Astrocyte (in vitro differentiated cells and primary cell): ENCODE measurements at regions not wholly inside any gene's neighbourhood (a gene's known extent, or its start where the extent isn't known, plus 50 kb on each side); places are given as distances from the start of the nearest gene placed in this dataset.

ENCODE experiments used
- DNase-seq: peaks from one replicate; pipeline ENCODE4 v3.0.0-alpha.2; 2010; ENCODE audit warnings: low read depth
- FAIRE-seq: peaks from 2 replicates; lab custom pipeline; 2011; peaks lifted over from hg19 to GRCh38; lab: Jason Lieb, UNC
- H2AFZ ChIP-seq: 2 replicates; pipeline ENCODE4 v1.6.0; 2012; ENCODE audit warnings: low read depth, low read length, inconsistent platforms
- H3K27ac ChIP-seq: 2 replicates; pipeline ENCODE4 v1.5.1; 2011; ENCODE audit warnings: low read depth, low read length, inconsistent platforms
- H3K27me3 ChIP-seq: 2 replicates; pipeline ENCODE4 v1.6.0; 2011; ENCODE audit warnings: low read length, inconsistent platforms; ENCODE audit not compliant: insufficient read depth
- H3K36me3 ChIP-seq: 2 replicates; pipeline ENCODE4 v1.5.1; 2011; ENCODE audit warnings: low read length, inconsistent platforms; ENCODE audit not compliant: insufficient read depth
- H3K4me1 ChIP-seq: 2 replicates; pipeline ENCODE4 v1.5.1; 2011; ENCODE audit warnings: low read length, inconsistent platforms; ENCODE audit not compliant: insufficient read depth
- H3K4me2 ChIP-seq: 2 replicates; pipeline ENCODE4 v1.6.0; 2012; ENCODE audit warnings: low read length, inconsistent platforms
- H3K4me3 ChIP-seq: 2 replicates; pipeline ENCODE4 v1.5.1; 2011; ENCODE audit warnings: low read depth, mild to moderate bottlenecking, low read length, inconsistent platforms; ENCODE audit not compliant: insufficient read depth
- H3K79me2 ChIP-seq: 2 replicates; pipeline ENCODE4 v1.6.0; 2012; ENCODE audit warnings: mild to moderate bottlenecking, low read length, inconsistent platforms; ENCODE audit not compliant: insufficient read depth
- H3K9ac ChIP-seq: 2 replicates; pipeline ENCODE4 v1.6.0; 2012; ENCODE audit warnings: mild to moderate bottlenecking, low read length, inconsistent platforms
- H3K9me3 ChIP-seq: 2 replicates; pipeline ENCODE4 v1.5.1; 2012; ENCODE audit warnings: low read depth, mild to moderate bottlenecking, low read length, inconsistent platforms; ENCODE audit not compliant: insufficient read depth
- H4K20me1 ChIP-seq: 2 replicates; pipeline ENCODE4 v1.6.0; 2012; ENCODE audit warnings: low read length, inconsistent platforms; ENCODE audit not compliant: insufficient read depth
- H3K27ac Mint-ChIP-seq: one replicate; pipeline ENCODE4 v1.8.0; 2021; ENCODE audit warnings: mild to moderate bottlenecking, mixed read lengths; ENCODE audit not compliant: unreplicated experiment
- H3K27me3 Mint-ChIP-seq: one replicate; pipeline ENCODE4 v1.8.0; 2021; ENCODE audit warnings: low read depth, mixed read lengths; ENCODE audit not compliant: unreplicated experiment
- H3K36me3 Mint-ChIP-seq: one replicate; pipeline ENCODE4 v1.8.0; 2021; ENCODE audit warnings: low read depth, mixed read lengths; ENCODE audit not compliant: unreplicated experiment
- H3K4me1 Mint-ChIP-seq: one replicate; pipeline ENCODE4 v1.8.0; 2021; ENCODE audit warnings: low read depth, mixed read lengths; ENCODE audit not compliant: unreplicated experiment
- H3K4me3 Mint-ChIP-seq: one replicate; pipeline ENCODE4 v1.8.0; 2021; ENCODE audit warnings: mild to moderate bottlenecking, moderate library complexity, mixed read lengths; ENCODE audit not compliant: unreplicated experiment
- H3K9me3 Mint-ChIP-seq: one replicate; pipeline ENCODE4 v1.8.0; 2021; ENCODE audit warnings: mild to moderate bottlenecking, mixed read lengths; ENCODE audit not compliant: unreplicated experiment
- EZH2 ChIP-seq: IDR thresholded peaks from 2 replicates; pipeline ENCODE4 v1.6.1; 2012; ENCODE audit warnings: mild to moderate bottlenecking, low read length, inconsistent platforms; ENCODE audit not compliant: insufficient read depth
- TF ChIP-seq, protein P1 (sequence below): IDR thresholded peaks from 2 replicates; pipeline ENCODE4 v1.5.1; 2011; ENCODE audit warnings: low read depth, mild to moderate bottlenecking, inconsistent platforms, low read length, moderate library complexity; ENCODE audit not compliant: insufficient read depth

DNA sequence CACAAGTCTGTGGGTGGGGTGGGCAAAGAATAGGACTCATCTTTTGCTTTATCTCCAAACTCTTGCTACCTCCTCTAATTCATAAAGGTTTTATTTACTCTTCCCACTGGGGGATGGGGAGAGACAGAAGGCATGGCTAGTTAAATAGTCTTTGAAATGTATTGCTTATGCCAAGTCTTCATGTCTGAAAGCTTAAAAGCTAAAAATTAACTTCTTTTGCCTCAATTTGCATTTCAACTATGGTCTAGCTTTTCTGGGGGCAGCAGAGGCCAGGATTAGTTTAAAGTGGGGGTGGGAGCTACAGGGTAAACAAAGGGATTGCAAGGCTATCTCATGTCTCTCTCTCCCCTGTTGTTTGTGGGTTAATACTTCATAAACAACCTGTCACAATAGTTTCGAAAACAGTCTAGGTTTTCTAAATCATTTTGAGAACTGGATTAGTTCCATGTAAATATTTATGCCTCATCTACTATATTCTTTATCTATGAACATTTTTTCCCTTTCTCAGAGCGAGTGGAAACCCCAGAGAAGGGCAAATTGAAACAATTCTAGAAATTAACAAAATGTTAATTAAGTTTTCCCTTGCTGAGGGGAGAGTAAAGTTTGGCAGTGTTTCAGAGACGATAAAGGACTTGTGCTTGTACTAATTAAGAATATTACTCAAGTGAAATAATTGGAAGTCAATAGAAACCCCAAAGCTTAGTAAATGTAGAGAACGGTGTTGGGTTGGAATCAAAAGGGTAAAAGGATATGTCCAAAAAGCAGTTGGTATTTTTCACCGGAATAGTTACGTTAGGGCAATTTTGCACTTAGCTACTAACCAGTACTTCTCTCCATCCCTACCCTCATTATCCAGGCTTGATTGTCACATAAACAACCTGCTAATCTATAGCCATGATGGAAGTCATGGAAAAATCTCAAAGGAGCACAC, 182.2 kb downstream of the GIPC2 start:
- Mint-ChIP-seq H3K36me3 (no peaks in the 10 kb centered on the region), H3K4me3 (no peak overlapping the region), H3K27me3 (peaks cover 4% of the 10 kb centered on the region), H3K9me3 (no peaks in the 10 kb centered on the region), H3K4me1 (no peaks in the 10 kb centered on the region), H3K27ac (no peak overlapping the region)
- FAIRE-seq (no peak), DNase-seq (no peak)
- H2AFZ ChIP-seq: no peak overlapping the region
- no peaks in the 10 kb centered on the region for H3K27me3 ChIP-seq
- H3K79me2 ChIP-seq: no peaks in the 10 kb centered on the region
- no peak overlapping the region for H3K9ac ChIP-seq
- H3K27ac ChIP-seq: no peak overlapping the region
- no peak overlapping the region for H3K4me3 ChIP-seq
- H3K9me3 ChIP-seq: no peaks in the 10 kb centered on the region
- no peaks in the 10 kb centered on the region for H3K36me3 ChIP-seq
- H3K4me1 ChIP-seq: no peaks in the 10 kb centered on the region
- no peak for TF ChIP-seq EZH2
- TF ChIP-seq, protein P1, sequence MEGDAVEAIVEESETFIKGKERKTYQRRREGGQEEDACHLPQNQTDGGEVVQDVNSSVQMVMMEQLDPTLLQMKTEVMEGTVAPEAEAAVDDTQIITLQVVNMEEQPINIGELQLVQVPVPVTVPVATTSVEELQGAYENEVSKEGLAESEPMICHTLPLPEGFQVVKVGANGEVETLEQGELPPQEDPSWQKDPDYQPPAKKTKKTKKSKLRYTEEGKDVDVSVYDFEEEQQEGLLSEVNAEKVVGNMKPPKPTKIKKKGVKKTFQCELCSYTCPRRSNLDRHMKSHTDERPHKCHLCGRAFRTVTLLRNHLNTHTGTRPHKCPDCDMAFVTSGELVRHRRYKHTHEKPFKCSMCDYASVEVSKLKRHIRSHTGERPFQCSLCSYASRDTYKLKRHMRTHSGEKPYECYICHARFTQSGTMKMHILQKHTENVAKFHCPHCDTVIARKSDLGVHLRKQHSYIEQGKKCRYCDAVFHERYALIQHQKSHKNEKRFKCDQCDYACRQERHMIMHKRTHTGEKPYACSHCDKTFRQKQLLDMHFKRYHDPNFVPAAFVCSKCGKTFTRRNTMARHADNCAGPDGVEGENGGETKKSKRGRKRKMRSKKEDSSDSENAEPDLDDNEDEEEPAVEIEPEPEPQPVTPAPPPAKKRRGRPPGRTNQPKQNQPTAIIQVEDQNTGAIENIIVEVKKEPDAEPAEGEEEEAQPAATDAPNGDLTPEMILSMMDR: no peak
- H4K20me1 ChIP-seq: no peaks in the 10 kb centered on the region
- no peak overlapping the region for H3K4me2 ChIP-seq

DNA sequence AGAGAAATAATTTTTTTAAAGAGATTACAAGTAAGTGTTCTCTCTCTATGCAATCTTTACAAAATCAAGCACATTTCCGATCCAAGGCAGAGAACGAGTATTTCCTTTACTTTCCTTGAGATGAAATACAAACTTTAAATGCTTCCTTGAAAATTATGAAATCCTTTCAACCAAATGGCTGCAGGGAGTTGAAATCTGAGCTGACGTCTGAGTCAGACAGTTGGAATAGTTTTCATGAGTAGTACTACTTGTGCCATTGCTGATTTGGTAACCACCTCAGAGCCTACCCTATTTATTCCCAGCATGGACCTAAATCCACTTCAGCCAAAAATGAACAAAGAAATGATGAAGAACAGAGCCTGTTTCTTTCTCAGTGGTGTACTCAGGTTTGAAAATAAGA, 183.6 kb downstream of the GIPC2 start:
- Histone ChIP-seq H3K9me3 (no peaks in the 10 kb centered on the region), H3K27ac (no peak overlapping the region), H2AFZ (no peak overlapping the region), H3K4me3 (no peak overlapping the region), H4K20me1 (no peaks in the 10 kb centered on the region), H3K4me2 (no peak overlapping the region), H3K27me3 (no peaks in the 10 kb centered on the region), H3K9ac (no peak overlapping the region), H3K36me3 (no peaks in the 10 kb centered on the region), H3K79me2 (no peaks in the 10 kb centered on the region), H3K4me1 (no peaks in the 10 kb centered on the region)
- no peaks in the 10 kb centered on the region for H3K4me1 Mint-ChIP-seq
- H3K27me3 Mint-ChIP-seq: peaks cover 7% of the 10 kb centered on the region
- DNase-seq: peak; percentile 60
- TF ChIP-seq EZH2: no peak
- peak; percentile 45 for FAIRE-seq
- H3K9me3 Mint-ChIP-seq: no peaks in the 10 kb centered on the region
- no peak overlapping the region for H3K4me3 Mint-ChIP-seq
- no peaks in the 10 kb centered on the region for H3K36me3 Mint-ChIP-seq
- H3K27ac Mint-ChIP-seq: no peak overlapping the region

DNA sequence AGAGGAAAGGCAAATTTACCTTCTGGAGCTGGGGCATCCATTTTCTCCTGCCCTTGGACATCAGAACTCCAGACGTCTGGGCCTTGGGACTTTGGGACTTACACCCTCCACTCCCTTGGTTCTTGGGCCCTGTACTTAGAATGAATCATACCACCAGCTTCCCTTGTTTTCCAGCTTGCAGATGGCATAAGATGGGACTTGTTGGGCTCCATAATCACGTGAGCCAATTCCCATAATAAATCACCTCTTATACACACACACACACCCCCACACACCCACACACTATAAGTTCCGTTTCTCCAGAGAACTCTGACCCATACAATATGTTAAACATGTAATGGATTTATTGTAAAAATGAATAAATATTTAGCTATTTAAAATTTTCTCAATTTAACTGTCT, 185.7 kb downstream of the GIPC2 start:
- H3K27ac Mint-ChIP-seq: no peak overlapping the region
- Histone ChIP-seq H3K4me2 (no peak overlapping the region), H3K36me3 (no peaks in the 10 kb centered on the region), H3K9ac (no peak overlapping the region), H3K27me3 (no peaks in the 10 kb centered on the region), H3K4me3 (no peak overlapping the region), H4K20me1 (no peaks in the 10 kb centered on the region), H2AFZ (no peak overlapping the region), H3K4me1 (no peaks in the 10 kb centered on the region), H3K27ac (no peak overlapping the region), H3K9me3 (no peaks in the 10 kb centered on the region), H3K79me2 (no peaks in the 10 kb centered on the region)
- TF ChIP-seq, protein P1: no peak
- TF ChIP-seq EZH2: no peak
- no peaks in the 10 kb centered on the region for H3K36me3 Mint-ChIP-seq
- no peaks in the 10 kb centered on the region for H3K9me3 Mint-ChIP-seq
- FAIRE-seq (no peak), DNase-seq (no peak)
- H3K4me3 Mint-ChIP-seq: no peak overlapping the region
- no peaks in the 10 kb centered on the region for H3K4me1 Mint-ChIP-seq
- peaks cover 14% of the 10 kb centered on the region for H3K27me3 Mint-ChIP-seq
